IPS-15b (cell line): ENCODE measurements at regions not wholly inside any gene's neighbourhood (a gene's known extent, or its start where the extent isn't known, plus 50 kb on each side); places are given as distances from the start of the nearest gene placed in this dataset.
"Not testable (repeated sequence)": the region's sequence is repeated elsewhere in the genome, so short reads cannot be mapped to it uniquely, and the experiment has no call there.

Source experiments
- H3K27me3 ChIP-seq: one replicate; pipeline ENCODE4 v1.6.1; 2013; ENCODE audit warnings: low read length; ENCODE audit not compliant: control insufficient read depth, insufficient read depth
- H3K36me3 ChIP-seq: one replicate; pipeline ENCODE4 v1.6.1; 2013; ENCODE audit warnings: low read length; ENCODE audit not compliant: control insufficient read depth, insufficient read depth
- H3K4me1 ChIP-seq: one replicate; pipeline ENCODE4 v1.6.1; 2013; ENCODE audit warnings: mild to moderate bottlenecking, low read length; ENCODE audit not compliant: control insufficient read depth, insufficient read depth
- H3K4me3 ChIP-seq: one replicate; pipeline ENCODE4 v1.5.1; 2013; ENCODE audit warnings: low read depth, low read length
- H3K9ac ChIP-seq: one replicate; pipeline ENCODE4 v1.6.1; 2013; ENCODE audit warnings: low read depth, mild to moderate bottlenecking, low read length
- H3K9me3 ChIP-seq: one replicate; pipeline ENCODE4 v1.6.1; 2013; ENCODE audit warnings: mild to moderate bottlenecking, low read length; ENCODE audit not compliant: control insufficient read depth, insufficient read depth

DNA sequence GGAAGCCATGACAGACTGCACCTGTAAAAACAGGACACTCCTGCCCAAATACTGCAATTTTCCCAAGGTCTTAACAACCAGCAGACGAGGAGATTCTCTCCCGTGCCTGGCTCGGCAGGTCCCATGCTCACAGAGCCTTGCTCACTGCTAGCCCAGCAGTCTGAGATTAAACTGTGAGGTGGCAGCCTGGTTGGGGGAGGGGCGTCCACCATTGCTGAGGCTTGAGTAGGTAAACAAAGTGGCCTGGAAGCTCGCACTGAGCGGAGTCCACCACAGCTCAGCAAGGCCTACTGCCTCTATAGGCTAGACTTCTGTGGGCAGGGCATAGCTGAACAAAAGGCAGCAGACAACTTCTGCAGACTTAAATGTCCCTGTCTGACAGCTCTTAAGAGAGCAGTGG lies 80.3 kb downstream of the ANXA5 start:
- not testable (repeated sequence) for H3K9me3 ChIP-seq, H3K4me1 ChIP-seq

DNA sequence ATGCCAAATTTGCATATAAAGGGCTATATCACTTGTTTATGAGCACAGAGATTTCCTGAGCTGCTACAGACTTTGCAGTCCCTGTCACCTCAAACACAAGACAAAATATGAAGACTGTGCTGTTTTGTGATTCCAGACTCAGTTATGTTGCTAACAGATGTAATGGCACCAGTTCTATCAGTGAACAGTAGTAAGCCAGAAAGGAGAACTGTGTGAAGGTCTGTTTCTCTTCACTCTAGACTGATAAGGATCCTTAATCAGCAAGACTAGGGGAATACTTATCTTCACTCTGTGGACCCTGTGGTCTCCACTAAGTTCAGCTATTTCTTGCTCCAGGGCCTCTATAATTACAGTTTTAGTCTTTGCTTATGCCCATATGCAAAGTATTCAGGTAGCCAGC lies 82.7 kb downstream of the ANXA5 start:
- no peaks in the 10 kb centered on the region for H3K4me1 ChIP-seq
- no peak overlapping the region for H3K9ac ChIP-seq
- H3K9me3 ChIP-seq: no peaks in the 10 kb centered on the region
- no peak overlapping the region for H3K4me3 ChIP-seq
- H3K36me3 ChIP-seq: no peaks in the 10 kb centered on the region
- no peaks in the 10 kb centered on the region for H3K27me3 ChIP-seq

More for the DNA sequence above, 80.3 kb downstream of the ANXA5 start:
- not testable (repeated sequence) for H3K27me3 ChIP-seq, H3K4me3 ChIP-seq, H3K36me3 ChIP-seq, H3K9ac ChIP-seq

DNA sequence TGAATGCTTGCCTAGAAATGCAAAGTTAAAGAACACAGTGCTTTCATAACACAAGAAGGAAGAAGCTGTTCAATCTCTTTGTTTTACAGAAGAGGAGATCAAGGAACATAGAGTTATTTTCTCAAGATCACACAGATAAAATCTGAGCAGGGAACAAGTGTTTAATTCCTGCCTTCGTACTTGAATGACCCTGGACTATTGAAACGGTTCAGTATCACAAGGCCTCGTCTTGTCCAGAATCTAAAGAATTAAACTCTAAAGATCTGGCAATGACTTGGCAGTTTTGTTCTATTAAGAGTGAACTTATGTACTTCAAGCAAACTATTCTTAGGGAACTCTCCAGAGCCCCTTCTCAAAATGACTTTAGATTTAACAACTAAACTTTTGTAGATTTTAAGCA lies 97.7 kb downstream of the ANXA5 start:
- no peaks in the 10 kb centered on the region for H3K4me1 ChIP-seq
- H3K4me3 ChIP-seq: no peak overlapping the region
- H3K9me3 ChIP-seq: no peaks in the 10 kb centered on the region
- no peaks in the 10 kb centered on the region for H3K27me3 ChIP-seq
- H3K9ac ChIP-seq: no peak overlapping the region
- no peaks in the 10 kb centered on the region for H3K36me3 ChIP-seq

DNA sequence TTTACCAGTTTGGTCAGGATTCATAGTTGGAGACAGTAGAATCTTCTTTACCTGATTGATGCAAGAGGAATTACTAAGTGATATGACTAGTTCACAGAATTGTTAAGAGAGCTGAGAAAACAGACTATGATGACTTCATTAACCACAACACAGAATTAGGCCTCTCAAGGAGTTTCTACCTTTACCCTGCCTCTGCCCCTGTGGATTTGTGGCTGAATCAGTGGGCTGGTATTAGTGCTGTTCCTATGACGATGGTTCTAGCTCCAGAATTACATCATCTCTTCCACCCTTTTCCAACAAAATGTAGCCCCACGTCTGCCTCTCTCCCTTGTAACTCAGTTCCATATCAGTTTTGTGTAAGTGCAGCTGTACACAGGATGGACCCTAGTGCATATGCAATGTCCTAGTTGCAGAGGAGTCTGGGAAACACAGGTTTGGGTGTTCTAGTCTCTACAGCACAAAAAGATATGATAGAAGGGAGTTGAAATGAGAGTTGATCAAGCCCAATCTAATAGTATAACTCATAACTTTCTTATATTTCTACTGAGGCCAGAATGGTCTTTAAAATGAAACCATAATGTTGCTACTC lies 99.3 kb downstream of the ANXA5 start:
- no peaks in the 10 kb centered on the region for H3K36me3 ChIP-seq
- H3K9ac ChIP-seq: no peak overlapping the region
- H3K9me3 ChIP-seq: no peaks in the 10 kb centered on the region
- H3K4me1 ChIP-seq: no peaks in the 10 kb centered on the region
- no peak overlapping the region for H3K4me3 ChIP-seq
- H3K27me3 ChIP-seq: no peaks in the 10 kb centered on the region

DNA sequence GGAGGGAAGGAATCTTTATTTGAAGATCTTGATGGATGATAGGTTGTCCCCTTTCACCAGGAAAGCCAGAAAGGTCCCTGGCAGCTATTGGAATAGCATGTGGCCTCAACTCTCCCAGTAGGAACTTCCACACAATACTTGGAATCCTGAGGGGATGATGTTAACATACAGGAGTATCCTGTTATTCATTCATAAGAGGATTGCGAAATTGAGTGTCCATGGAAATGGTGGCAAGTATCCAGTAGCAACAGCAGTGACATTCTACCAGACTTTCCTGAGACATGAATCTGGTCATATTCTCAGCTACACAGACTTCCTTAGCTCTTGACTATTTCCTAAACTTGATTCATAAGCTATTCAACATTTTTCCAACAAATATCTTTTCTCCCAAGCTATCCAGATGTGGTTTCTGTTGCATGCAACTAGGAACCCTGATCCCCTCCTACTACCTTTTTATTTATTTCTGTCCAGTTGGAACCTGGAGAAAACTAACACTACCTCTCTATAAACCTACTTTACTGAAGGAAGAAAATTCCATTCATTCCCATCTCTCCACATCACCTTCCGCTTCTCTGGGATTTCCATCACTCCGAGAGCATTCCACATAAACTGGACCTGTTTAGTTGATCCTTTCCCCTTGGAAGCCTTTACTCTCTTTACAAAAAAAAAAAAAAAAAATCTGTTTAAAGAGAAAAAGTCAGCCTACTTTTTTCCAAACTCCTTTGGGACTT lies 101.8 kb downstream of the ANXA5 start:
- Histone ChIP-seq H3K9me3 (no peaks in the 10 kb centered on the region), H3K4me3 (no peak overlapping the region), H3K4me1 (no peaks in the 10 kb centered on the region), H3K36me3 (no peaks in the 10 kb centered on the region), H3K27me3 (no peaks in the 10 kb centered on the region), H3K9ac (no peak overlapping the region)

DNA sequence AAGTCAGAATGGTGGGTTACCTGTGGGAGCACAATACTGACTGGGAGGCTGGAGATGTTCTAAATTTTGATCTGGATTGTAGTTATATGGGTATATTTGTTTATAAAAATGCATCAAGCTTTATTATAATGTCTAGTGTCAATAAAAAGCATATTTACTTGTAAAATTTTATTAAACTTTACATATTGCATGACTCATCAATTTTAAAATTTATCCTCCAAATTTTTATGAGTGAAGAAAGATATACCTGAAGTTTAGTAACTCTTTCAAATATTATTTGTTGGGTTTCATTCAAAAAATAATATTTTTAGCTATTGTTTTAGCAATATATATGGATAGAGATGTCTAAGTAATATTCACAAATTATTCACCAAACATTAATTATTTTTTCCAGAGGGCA lies 103.0 kb downstream of the ANXA5 start:
- no peak overlapping the region for H3K4me3 ChIP-seq
- H3K4me1 ChIP-seq: no peaks in the 10 kb centered on the region
- H3K9me3 ChIP-seq: no peaks in the 10 kb centered on the region
- H3K36me3 ChIP-seq: no peaks in the 10 kb centered on the region
- H3K27me3 ChIP-seq: no peaks in the 10 kb centered on the region
- no peak overlapping the region for H3K9ac ChIP-seq

DNA sequence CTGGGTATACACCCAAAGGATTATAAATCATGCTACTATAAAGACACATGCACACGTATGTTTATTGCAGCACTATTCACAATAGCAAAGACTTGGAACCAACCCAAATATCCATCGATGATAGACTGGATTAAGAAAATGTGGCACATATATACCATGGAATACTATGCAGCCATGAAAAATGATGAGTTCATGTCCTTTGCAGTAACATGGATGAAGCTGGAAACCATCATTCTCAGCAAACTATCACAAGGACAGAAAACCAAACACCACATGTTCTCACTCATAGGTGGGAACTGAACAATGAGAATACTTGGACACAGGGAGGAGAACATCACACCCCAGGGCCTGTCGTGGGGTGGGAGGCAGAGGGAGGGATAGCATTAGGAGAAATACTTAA lies 104.5 kb downstream of the ANXA5 start:
- not testable (repeated sequence) for H3K4me1 ChIP-seq, H3K36me3 ChIP-seq, H3K4me3 ChIP-seq, H3K9me3 ChIP-seq, H3K27me3 ChIP-seq, H3K9ac ChIP-seq

DNA sequence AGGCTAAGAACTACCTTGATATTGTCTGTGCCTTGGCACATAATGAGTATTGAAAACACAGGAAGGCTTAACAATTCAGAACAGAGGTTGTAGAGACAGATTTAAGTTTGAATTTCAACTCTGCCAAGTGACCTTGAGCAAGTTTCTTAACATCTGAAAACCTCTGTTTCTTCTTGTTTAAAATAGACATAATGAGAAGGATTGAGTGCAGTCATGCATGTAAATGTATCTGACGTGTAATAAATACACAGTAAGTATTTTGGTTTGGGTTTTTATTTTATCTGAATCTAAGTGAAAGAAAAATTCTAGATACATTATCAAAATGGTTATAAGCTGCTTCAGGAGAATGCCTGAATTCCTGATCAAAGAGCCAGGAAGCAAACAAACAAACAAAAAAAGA lies 111.9 kb downstream of the ANXA5 start:
- Histone ChIP-seq H3K4me1 (no peaks in the 10 kb centered on the region), H3K4me3 (no peak overlapping the region), H3K9ac (no peak overlapping the region), H3K9me3 (no peaks in the 10 kb centered on the region), H3K36me3 (no peaks in the 10 kb centered on the region), H3K27me3 (no peaks in the 10 kb centered on the region)

DNA sequence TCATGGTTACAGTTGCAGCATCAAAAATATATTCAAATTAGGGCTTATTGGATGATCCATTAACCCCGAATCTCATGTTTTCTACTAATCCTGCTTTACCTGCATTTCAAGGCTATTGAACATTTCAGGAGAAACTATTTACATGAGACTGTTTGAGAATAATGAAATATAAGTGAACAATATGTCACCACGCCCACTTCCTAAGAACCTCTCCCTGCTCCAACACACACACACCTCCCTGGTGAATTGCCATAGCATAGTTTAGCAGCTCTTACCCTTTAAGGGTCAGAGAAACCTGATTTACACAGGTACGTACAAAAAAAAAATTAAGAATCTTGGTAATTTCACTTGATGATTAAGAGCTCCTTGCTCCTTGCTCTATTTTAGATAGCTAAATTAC lies 113.4 kb downstream of the ANXA5 start:
- H3K4me1 ChIP-seq: no peaks in the 10 kb centered on the region
- H3K36me3 ChIP-seq: no peaks in the 10 kb centered on the region
- H3K4me3 ChIP-seq: no peak overlapping the region
- no peaks in the 10 kb centered on the region for H3K27me3 ChIP-seq
- H3K9ac ChIP-seq: no peak overlapping the region
- H3K9me3 ChIP-seq: no peaks in the 10 kb centered on the region

DNA sequence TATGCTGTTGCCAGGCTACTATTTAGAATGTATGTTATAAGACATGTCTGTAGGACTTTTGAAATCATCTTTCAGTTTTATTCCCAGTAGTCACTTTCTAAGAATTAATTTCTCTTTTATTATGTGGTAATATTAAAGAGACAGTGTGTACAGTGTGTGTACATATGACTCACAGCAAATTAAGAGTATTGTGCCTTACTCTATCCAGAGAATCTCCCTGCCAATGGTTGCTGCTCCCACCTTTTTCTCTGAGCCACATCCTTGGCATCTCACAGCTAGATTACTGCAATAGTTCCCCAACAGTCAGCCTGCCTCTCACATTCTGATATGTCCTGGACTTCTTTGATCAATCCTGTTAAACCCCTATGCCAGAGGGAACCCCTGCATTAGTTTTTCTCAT lies 114.5 kb downstream of the ANXA5 start:
- H3K9ac ChIP-seq: no peak overlapping the region
- H3K36me3 ChIP-seq: no peaks in the 10 kb centered on the region
- H3K9me3 ChIP-seq: no peaks in the 10 kb centered on the region
- H3K4me1 ChIP-seq: no peaks in the 10 kb centered on the region
- H3K27me3 ChIP-seq: no peaks in the 10 kb centered on the region
- H3K4me3 ChIP-seq: no peak overlapping the region

DNA sequence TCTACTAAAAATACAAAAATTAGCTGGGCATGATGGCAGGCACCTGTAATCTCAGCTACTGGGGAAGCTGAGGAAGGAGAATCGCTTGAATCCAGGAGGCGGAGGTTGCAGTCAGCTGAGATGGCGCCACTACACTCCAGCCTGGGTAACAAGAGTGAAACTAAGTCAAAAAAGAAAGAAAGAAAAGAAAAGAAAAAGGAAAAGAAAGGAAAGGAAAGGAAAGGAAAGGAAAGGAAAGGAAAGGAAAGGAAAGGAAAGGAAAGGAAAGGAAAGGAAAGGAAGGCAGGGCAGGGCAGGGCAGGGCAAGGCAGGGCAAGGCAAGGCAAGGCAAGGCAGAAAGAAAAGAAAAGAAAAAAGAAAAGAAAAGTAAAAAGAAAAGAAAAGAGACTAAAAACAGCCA lies 121.4 kb downstream of the ANXA5 start:
- not testable (repeated sequence) for H3K27me3 ChIP-seq, H3K9me3 ChIP-seq, H3K9ac ChIP-seq, H3K36me3 ChIP-seq, H3K4me3 ChIP-seq, H3K4me1 ChIP-seq

DNA sequence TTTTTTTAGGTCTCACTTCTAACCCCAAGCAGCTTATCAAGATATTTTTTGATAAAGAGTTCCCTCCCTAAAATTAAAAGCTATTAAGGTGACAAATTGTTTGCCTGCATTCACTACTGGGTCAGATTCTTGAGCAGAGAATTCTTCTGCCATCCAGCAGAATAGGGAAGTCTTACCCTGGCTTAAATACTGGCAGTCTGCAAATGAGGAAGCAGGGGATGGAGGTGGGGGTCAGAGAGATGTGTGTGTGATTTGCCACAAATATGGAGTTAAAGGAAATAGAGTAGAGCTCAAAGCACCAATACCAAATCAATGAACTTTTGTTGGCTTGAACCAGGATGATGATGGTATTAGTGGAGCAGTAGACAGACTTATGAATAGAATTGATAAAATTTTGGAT lies 122.2 kb downstream of the ANXA5 start:
- H3K36me3 ChIP-seq: no peaks in the 10 kb centered on the region
- no peaks in the 10 kb centered on the region for H3K9me3 ChIP-seq
- no peak overlapping the region for H3K4me3 ChIP-seq
- no peaks in the 10 kb centered on the region for H3K27me3 ChIP-seq
- no peaks in the 10 kb centered on the region for H3K4me1 ChIP-seq
- H3K9ac ChIP-seq: no peak overlapping the region
